GM12891 (cell line): ENCODE measurements at regions not wholly inside any gene's neighbourhood (a gene's known extent, or its start where the extent isn't known, plus 50 kb on each side); places are given as distances from the start of the nearest gene placed in this dataset.

Experiments used
- PAX5 ChIP-seq: IDR thresholded peaks from 2 replicates; pipeline ENCODE4 v1.6.1; 2011; ENCODE audit warnings: low read length, moderate library complexity, mild to moderate bottlenecking; ENCODE audit not compliant: insufficient read depth, severe bottlenecking
- POLR2A ChIP-seq: IDR thresholded peaks from 2 replicates; pipeline ENCODE4 v1.6.1; 2011; ENCODE audit warnings: low read depth, low read length, control low read depth
- POLR2AphosphoS5 ChIP-seq: IDR thresholded peaks from 2 replicates; pipeline ENCODE4 v1.6.1; 2011; ENCODE audit warnings: low read depth, low read length, control low read depth
- POU2F2 ChIP-seq: IDR thresholded peaks from 2 replicates; pipeline ENCODE4 v1.6.1; 2011; ENCODE audit warnings: low read depth, mild to moderate bottlenecking, control low read depth, low read length, moderate library complexity
- SPI1 ChIP-seq: IDR thresholded peaks from 2 replicates; pipeline ENCODE4 v1.6.1; 2011; ENCODE audit warnings: low read depth, low read length, control low read depth
- TAF1 ChIP-seq: IDR thresholded peaks from 2 replicates; pipeline ENCODE4 v1.6.1; 2011; ENCODE audit warnings: low read depth, low read length, control low read depth

- TF ChIP-seq POLR2A (no peak), POLR2AphosphoS5 (no peak), PAX5 (no peak), TAF1 (no peak), SPI1 (no peak), POU2F2 (no peak)
Observed at GRCh38 chr18:66210875-66211274, 393.0 kb downstream of the CDH19 start.
